BE2C (cell line): ENCODE measurements at regions not wholly inside any gene's neighbourhood (a gene's known extent, or its start where the extent isn't known, plus 50 kb on each side); places are given as distances from the start of the nearest gene placed in this dataset.

Source experiments
- DNase-seq: peaks from one replicate; pipeline ENCODE4 v3.0.0-alpha.2; 2020
- H3K27me3 ChIP-seq: fragments of 250-450 bp; sonication (Bioruptor Pico); 2 replicates; pipeline ENCODE4 v1.5.1; 2020; ENCODE audit warnings: mild to moderate bottlenecking
- H3K36me3 ChIP-seq: fragments of 250-450 bp; sonication (Bioruptor Pico); 2 replicates; pipeline ENCODE4 v1.5.1; 2020; ENCODE audit warnings: mild to moderate bottlenecking
- H3K4me1 ChIP-seq: fragments of 250-450 bp; sonication (Bioruptor Pico); 2 replicates; pipeline ENCODE4 v1.5.1; 2020
- H3K4me3 ChIP-seq: 2 replicates; pipeline ENCODE4 v1.5.1; 2011; ENCODE audit warnings: low read depth, low read length
- H3K9me3 ChIP-seq: fragments of 250-450 bp; sonication (Bioruptor Pico); 2 replicates; pipeline ENCODE4 v1.5.1; 2020
- TF ChIP-seq, protein P1 (sequence below): IDR thresholded peaks from 2 replicates; pipeline ENCODE4 v1.5.1; 2012; ENCODE audit warnings: mild to moderate bottlenecking, low read depth, low read length

DNA sequence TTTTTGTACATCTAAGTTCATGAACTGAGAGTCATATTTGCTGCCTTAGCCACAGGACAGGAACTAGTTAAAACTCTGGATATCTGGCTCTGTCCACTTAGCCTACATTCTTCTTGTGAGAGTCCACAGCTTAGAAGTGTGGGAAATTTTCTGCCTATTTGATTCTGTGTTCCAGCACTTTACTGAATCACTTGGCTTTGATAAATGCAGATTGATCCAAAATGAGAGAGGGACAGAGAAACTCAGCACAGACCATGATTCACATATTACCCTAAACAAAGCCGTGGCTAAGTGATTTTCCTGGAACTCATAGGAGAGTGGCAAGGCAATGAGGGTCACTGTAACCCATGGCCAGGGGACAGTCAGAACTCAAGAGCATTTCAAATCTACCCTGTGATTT, 87.5 kb upstream of the CADPS start:
- H3K9me3 ChIP-seq: no peaks in the 10 kb centered on the region
- no peak for DNase-seq
- peaks cover 8% of the 10 kb centered on the region for H3K4me1 ChIP-seq
- no peak overlapping the region for H3K4me3 ChIP-seq
- H3K36me3 ChIP-seq: no peaks in the 10 kb centered on the region
- TF ChIP-seq, protein P1, sequence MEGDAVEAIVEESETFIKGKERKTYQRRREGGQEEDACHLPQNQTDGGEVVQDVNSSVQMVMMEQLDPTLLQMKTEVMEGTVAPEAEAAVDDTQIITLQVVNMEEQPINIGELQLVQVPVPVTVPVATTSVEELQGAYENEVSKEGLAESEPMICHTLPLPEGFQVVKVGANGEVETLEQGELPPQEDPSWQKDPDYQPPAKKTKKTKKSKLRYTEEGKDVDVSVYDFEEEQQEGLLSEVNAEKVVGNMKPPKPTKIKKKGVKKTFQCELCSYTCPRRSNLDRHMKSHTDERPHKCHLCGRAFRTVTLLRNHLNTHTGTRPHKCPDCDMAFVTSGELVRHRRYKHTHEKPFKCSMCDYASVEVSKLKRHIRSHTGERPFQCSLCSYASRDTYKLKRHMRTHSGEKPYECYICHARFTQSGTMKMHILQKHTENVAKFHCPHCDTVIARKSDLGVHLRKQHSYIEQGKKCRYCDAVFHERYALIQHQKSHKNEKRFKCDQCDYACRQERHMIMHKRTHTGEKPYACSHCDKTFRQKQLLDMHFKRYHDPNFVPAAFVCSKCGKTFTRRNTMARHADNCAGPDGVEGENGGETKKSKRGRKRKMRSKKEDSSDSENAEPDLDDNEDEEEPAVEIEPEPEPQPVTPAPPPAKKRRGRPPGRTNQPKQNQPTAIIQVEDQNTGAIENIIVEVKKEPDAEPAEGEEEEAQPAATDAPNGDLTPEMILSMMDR: no peak
- no peaks in the 10 kb centered on the region for H3K27me3 ChIP-seq

DNA sequence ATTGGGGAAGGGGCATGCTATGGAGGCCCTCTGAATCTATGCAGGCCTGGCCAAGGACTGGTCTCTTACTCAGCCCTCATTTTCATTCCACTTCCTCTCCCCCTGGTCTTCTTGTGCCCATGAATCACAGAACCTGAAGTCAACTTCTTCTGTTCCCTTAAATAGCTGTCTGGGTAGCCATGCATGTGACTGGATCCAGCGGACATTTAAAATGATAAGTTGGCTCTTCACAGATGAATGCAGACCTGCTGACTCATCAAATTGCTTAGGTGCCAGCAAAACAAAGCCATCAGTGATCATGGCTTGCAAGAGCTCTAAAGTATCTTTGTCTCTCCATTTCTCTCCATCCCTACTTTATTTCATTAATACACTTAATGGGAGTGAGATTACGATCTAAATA, 90.1 kb upstream of the CADPS start:
- Histone ChIP-seq H3K9me3 (no peaks in the 10 kb centered on the region), H3K27me3 (no peaks in the 10 kb centered on the region), H3K36me3 (no peaks in the 10 kb centered on the region), H3K4me3 (no peak overlapping the region), H3K4me1 (peaks cover 8% of the 10 kb centered on the region)
- TF ChIP-seq, protein P1: no peak
- peak; percentile 23 for DNase-seq

DNA sequence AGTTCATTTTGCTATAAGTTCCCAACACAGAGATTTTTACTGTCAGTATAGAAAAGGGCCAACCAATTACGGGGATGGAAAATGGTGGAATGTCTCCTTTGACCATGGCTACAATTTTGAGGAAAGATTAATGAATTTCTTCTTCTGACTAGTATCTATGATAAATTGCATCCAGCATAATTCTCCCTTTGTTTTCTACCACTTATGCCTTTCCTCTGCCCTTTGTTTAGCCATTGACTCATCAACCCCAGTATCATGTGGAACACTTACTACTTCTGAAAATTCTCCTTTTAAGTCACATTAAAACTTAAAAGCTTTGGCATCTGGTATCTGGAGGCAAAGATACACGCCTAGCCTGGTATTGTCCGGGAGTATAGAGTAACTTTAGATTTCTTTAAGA, 92.9 kb upstream of the CADPS start:
- Histone ChIP-seq H3K36me3 (no peaks in the 10 kb centered on the region), H3K9me3 (no peaks in the 10 kb centered on the region), H3K4me1 (peaks cover 8% of the 10 kb centered on the region), H3K4me3 (no peak overlapping the region), H3K27me3 (no peaks in the 10 kb centered on the region)
- no peak for DNase-seq
- TF ChIP-seq, protein P1: no peak

DNA sequence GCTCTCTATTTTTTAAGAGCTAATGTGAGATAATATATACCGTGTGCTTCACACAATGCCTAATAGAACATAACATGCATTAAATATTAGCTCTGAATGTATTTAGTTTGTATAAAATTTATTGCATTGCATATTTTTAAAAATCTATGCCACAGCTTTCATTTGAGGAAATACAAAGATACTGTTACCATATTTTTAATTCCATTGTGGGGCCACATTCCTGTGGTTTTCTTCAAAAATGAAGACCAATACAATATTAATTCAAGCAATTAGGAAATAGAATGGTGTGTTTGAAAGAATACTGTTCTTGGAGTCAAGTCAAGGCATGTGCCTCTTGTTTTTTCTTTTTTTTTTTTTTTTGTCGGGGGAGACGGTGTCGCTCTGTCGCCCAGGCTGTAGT, 95.4 kb upstream of the CADPS start:
- TF ChIP-seq, protein P1: no peak

DNA sequence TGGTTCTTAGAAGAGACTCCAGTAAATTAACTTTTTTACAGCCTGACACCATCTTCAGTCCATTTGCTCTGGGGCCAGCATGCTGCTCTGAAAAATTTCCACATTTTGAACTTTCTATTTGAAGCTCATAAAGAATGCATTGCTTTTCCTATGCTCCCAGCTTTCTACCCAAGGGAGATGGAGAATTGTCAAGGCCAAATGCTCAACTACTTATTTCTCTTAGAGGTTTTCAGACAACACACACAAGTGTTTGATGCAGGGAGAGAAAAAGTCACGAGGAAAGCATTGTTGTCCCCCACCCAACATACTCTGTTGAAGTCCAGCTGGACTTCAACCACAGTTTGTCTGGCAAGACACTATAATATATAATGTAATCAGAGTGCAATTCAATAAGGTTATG, 100.3 kb upstream of the CADPS start:
- no peaks in the 10 kb centered on the region for H3K4me1 ChIP-seq
- no peaks in the 10 kb centered on the region for H3K27me3 ChIP-seq
- TF ChIP-seq, protein P1: no peak
- H3K36me3 ChIP-seq: no peaks in the 10 kb centered on the region
- DNase-seq: no peak
- no peaks in the 10 kb centered on the region for H3K9me3 ChIP-seq
- no peak overlapping the region for H3K4me3 ChIP-seq

More for the DNA sequence above, 95.4 kb upstream of the CADPS start:
- no peaks in the 10 kb centered on the region for H3K36me3 ChIP-seq
- no peaks in the 10 kb centered on the region; the same call in 1 of the 2 replicates for H3K4me1 ChIP-seq
- DNase-seq: no peak
- no peaks in the 10 kb centered on the region for H3K9me3 ChIP-seq
- no peaks in the 10 kb centered on the region for H3K27me3 ChIP-seq
- H3K4me3 ChIP-seq: no peak overlapping the region

DNA sequence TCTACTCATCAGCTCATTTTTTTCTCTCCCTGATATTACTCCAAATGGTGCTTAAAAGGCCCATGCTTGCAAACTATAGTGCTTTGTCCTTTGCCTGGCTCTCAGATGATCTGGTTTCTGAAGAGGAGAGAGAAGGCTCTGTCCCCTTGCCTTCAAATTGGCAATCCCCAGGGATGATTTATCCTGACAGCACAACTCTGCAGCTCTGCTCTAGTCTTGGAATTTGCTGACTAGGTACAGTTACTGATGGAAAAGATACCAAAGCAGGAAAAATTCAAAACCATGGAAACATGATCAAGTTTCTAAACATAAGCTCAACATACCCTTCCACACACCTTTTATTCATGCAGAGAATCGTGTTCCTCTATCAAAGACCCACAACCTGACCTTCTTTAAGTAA, 106.7 kb upstream of the CADPS start:
- TF ChIP-seq, protein P1: no peak
- no peaks in the 10 kb centered on the region for H3K4me1 ChIP-seq
- H3K36me3 ChIP-seq: no peaks in the 10 kb centered on the region
- DNase-seq: peak; percentile 15
- no peaks in the 10 kb centered on the region for H3K27me3 ChIP-seq
- H3K4me3 ChIP-seq: no peak overlapping the region
- H3K9me3 ChIP-seq: no peaks in the 10 kb centered on the region
